GM12874 (cell line): ENCODE measurements at regions not wholly inside any gene's neighbourhood (a gene's known extent, or its start where the extent isn't known, plus 50 kb on each side); places are given as distances from the start of the nearest gene placed in this dataset.

Source experiments
- CTCF ChIP-seq: IDR thresholded peaks from 2 replicates; pipeline ENCODE4 v1.5.1; 2011; ENCODE audit warnings: low read depth, mild to moderate bottlenecking, control low read depth, low read length, moderate library complexity; ENCODE audit not compliant: insufficient read depth

DNA sequence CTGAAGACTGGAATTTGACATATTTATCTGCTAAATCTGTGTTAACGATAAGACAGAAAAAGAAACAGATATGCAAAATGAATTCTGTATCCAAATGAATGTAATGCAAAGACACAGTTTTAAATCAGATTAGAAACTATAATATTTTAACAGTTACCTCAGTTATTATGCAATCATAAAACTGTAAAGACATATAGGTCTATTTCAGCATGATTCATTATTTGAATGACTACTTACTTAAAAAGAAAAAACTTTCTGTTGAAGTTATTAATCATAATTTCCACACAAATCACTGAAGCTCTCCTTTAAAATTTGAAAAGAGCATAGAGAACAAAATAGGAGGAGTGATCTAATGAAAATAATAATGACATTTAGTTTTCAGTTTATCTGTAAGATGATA lies 742.6 kb downstream of the FSCB start:
- no peak for TF ChIP-seq CTCF

DNA sequence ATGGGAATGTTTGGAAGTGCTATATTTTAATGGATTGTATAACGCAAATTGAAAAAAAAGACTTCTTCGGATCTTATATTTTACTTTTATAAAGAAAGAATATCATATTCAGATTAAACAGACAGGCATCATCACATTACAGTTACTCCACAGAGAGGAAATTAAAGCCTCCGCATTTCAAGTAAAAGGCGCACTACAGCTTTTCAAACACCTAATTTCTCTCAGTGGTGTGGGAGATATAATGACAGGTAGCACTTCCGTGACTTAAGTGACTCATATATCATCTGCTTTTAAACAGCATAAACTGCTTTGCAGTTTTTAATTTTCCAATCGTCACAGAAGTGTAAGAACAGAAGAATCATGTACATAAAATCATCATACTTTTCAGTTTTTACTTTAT lies 751.4 kb downstream of the FSCB start:
- TF ChIP-seq CTCF: no peak

DNA sequence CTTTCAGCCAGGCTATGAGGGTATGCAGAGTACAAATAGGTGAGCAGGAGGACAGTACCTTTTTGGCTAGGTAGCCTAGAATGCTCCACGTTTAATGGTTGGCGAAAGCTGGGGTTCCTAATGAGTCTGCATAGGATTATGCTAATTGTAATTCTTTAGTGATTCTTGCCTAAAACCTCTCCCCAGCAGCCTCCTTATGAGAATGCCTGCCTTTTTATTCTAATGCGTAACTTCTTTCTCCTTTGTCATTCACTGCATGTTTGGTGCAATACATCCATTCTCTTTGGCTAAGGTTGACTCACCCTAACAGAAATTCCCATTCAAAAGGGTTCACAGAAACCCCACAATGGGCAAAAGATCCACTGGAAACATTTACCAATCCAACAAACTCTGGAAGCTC lies 752.2 kb downstream of the FSCB start:
- TF ChIP-seq CTCF: no peak

GRCh38 chr14:43745746-43746145 lies 761.3 kb downstream of the FSCB start:
- TF ChIP-seq CTCF: no peak

DNA sequence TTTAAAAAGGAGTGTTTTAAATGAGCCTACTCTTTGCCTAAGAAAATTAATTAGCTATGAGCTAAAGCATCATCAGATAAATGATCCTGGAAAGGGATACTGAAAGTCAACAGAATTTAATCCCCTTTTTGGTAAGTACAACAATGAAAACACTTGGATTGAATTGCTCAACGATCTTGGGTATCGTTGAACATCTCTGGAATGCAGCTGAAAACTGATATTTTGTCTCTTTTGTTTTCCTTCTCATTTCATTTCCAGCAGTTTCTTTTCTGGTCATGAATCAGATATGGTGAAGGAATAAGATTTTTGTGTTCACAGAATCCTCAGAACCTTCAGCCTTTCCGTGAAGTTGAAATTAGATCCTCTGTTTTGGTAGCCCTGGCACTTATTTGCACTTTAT lies 771.2 kb downstream of the FSCB start:
- TF ChIP-seq CTCF: no peak

GRCh38 chr14:43729143-43729542 lies 777.9 kb downstream of the FSCB start:
- no peak for TF ChIP-seq CTCF

- TF ChIP-seq CTCF: no peak
These were observed 800.2 kb downstream of the FSCB start for GRCh38 chr14:43706900-43707299.

DNA sequence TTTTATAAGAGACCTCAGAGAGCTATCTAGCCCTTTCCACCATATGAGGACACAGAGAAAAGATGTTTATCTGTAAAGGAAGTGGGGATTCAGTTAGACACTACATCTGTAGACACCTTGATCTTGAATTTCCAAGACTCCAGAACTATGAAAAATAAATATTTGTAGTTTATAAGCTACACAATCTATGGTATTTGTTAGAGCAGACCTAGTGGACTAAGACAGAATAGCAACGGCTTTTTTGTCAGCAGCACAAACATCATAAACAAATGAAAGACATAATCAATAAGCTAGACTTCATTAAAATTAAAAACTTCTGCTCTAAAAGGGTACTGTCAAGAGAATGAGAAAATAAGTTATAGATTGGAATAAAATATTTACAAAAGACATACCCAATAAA lies 810.1 kb downstream of the FSCB start:
- TF ChIP-seq CTCF: no peak
